ENCODE measurements at regions not wholly inside any gene's neighbourhood (a gene's known extent, or its start where the extent isn't known, plus 50 kb on each side); places are given as distances from the start of the nearest gene placed in this dataset.

DNA sequence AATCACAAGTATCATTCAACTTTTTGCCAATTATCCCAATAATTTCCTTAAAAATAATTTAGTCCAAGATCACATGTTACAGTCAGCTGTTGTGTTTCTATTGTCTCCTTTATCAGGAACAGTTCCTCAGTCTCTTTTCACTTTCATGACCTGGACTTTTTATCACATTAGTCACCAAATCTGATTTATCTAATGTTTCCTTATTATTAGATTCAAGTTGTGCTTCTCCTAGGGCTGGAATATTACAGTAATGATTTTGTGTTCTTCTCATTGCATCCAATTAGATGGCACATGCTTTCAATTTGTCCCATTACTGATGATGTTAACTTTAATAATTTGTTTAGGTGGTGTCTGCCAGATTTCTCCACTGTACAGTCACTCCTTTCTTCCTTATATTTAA, 66.3 kb upstream of the DCBLD2 start:
- Histone ChIP-seq H3K4me1 (replicated peaks) (peaks cover 35% of the 10 kb centered on the region), H3K27ac (no peak overlapping the region), H3K27me3 (replicated peaks) (no peaks in the 10 kb centered on the region), H3K36me3 (no peaks in the 10 kb centered on the region), H3K9me3 (replicated peaks) (no peaks in the 10 kb centered on the region; the same call in 1 of the 2 replicates), H3K4me3 (no peak overlapping the region)
- DNase-seq (ENCODE audit: low read depth in 1 of 2, low spot score in 2 of 2): no peak

DNA sequence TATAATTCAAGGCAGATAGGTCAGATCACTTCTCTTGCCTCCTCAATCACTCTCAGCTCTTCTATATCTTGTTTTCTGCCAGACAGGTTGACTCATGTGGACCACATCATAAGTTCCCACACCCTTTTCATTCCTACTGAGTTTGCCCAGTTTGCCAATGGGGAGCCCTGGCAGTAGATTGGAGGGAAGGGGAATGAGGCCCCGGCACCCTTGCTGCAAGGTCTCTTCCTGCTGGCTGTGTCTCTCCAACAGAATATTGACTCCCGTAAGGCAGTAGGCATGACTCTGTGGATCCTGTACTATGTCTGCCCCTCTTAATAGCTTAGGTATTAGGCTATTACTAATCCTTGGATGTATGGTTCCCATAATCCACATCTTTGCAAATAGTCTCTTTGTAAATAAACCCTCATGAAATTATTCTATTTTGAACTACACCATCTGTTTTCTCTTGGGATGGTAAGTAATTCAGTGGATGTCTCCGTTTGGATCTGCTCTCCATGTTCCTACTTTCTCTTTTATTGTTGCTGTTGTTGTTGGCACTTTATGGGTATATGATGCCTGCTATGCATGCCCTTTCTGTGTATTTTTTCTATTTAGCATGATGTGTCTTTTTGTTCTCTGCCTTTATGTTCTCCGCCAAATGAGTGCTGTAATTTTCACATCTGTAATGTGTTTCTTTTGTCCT, 65.5 kb upstream of the DCBLD2 start:
- no peak overlapping the region for H3K4me3 ChIP-seq
- no peaks in the 10 kb centered on the region for H3K36me3 ChIP-seq
- no peak overlapping the region for H3K27ac ChIP-seq
- no peaks in the 10 kb centered on the region for H3K27me3 ChIP-seq (replicated peaks)
- peaks cover 35% of the 10 kb centered on the region for H3K4me1 ChIP-seq (replicated peaks)
- no peak for DNase-seq (ENCODE audit: low read depth in 1 of 2, low spot score in 2 of 2)
- H3K9me3 ChIP-seq (replicated peaks): no peaks in the 10 kb centered on the region

DNA sequence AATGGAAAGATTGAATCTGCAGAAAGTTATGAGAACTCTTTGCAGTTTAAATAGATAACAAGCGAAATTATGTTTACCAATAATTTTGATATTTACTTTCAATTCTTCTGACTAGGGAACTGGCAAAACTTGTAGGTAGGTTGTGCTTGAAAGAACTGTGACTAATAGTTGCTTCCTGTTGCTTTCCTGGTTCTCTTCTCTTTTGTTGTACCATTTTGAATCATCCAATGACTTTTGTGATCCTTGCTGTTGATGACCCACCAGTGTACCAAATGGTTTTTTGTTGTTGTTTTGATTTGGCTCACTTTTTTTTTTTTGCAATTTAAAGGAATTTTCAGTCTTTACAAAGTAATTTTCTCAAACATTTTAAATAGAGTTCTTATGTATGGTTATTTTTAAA, 64.9 kb upstream of the DCBLD2 start:
- Histone ChIP-seq H3K27me3 (replicated peaks) (no peaks in the 10 kb centered on the region), H3K9me3 (replicated peaks) (no peaks in the 10 kb centered on the region), H3K4me3 (no peak overlapping the region), H3K27ac (no peak overlapping the region), H3K36me3 (no peaks in the 10 kb centered on the region), H3K4me1 (replicated peaks) (peaks cover 35% of the 10 kb centered on the region)
- DNase-seq (ENCODE audit: low read depth in 1 of 2, low spot score in 2 of 2): no peak

DNA sequence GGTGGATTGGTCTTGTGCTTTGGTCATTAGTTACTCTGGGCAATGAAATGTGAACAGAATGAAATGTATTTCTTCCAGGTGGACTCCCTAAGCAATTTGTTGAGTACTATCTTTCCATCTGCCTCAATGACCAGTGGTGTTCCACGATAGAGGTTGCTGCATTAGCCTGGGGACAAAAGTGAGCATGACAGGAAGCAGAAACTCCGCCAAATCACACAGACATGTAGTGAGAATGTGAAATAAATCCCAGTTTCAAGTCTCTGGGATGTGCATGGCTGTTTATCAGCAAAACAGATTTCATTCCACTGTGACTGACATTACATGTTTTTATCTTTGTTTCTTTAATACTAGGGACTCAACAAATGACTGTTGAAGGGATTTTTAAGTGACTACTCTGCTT, 63.3 kb upstream of the DCBLD2 start:
- no peaks in the 10 kb centered on the region for H3K27me3 ChIP-seq (replicated peaks)
- H3K4me1 ChIP-seq (replicated peaks): peaks cover 29% of the 10 kb centered on the region
- no peaks in the 10 kb centered on the region for H3K36me3 ChIP-seq
- H3K9me3 ChIP-seq (replicated peaks): no peaks in the 10 kb centered on the region
- no peak overlapping the region for H3K27ac ChIP-seq
- H3K4me3 ChIP-seq: no peak overlapping the region
- DNase-seq (ENCODE audit: low read depth in 1 of 2, low spot score in 2 of 2): no peak

DNA sequence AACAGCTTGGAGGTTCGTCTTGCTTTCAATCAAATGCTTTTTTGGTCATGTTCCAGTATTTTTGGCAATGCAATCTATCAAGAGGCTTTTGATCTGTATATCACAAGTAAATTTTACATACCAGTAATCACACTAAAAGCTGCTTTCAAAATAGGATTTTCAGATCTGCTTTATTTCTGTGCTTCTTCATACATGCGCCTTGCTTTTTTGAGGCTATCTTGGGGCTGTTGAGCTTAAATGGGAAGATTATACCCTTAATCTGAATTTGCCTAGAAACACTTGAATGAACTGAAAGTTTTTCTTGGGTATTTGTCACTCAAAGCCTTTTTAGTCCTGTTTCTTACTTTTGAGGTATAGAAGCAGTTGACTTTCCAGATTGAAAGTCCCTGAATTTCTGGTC, 62.1 kb upstream of the DCBLD2 start:
- H3K27me3 ChIP-seq (replicated peaks): no peaks in the 10 kb centered on the region
- no peak overlapping the region for H3K27ac ChIP-seq
- no peak overlapping the region for H3K4me3 ChIP-seq
- no peak for DNase-seq (ENCODE audit: low read depth in 1 of 2, low spot score in 2 of 2)
- peaks cover 29% of the 10 kb centered on the region for H3K4me1 ChIP-seq (replicated peaks)
- H3K36me3 ChIP-seq: no peaks in the 10 kb centered on the region
- no peaks in the 10 kb centered on the region for H3K9me3 ChIP-seq (replicated peaks)

DNA sequence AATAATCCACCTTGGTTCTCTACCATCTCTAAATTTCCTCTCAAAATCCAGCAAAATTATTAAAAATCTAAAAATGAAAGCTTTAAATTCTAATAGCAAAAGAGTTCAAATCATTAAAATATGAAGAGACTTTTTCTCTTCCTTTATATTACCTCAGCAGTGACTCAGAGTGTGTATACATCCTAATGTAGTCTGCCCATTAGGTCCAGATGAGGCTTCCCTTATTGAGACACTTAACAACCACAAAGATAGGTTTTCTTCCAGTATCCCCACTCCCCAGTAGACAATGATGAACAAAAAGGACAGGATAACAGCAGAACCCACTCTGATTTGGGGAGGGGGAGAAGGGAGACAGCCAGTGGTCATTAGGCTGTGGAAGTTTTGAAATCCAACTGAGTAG, 61.5 kb upstream of the DCBLD2 start:
- H3K27ac ChIP-seq: peak overlapping the region; percentile 15; the same call in 1 of the 2 replicates
- no peak overlapping the region for H3K4me3 ChIP-seq
- peaks cover 29% of the 10 kb centered on the region for H3K4me1 ChIP-seq (replicated peaks)
- H3K9me3 ChIP-seq (replicated peaks): no peaks in the 10 kb centered on the region
- no peaks in the 10 kb centered on the region for H3K27me3 ChIP-seq (replicated peaks)
- no peaks in the 10 kb centered on the region for H3K36me3 ChIP-seq
- no peak for DNase-seq (ENCODE audit: low read depth in 1 of 2, low spot score in 2 of 2)

DNA sequence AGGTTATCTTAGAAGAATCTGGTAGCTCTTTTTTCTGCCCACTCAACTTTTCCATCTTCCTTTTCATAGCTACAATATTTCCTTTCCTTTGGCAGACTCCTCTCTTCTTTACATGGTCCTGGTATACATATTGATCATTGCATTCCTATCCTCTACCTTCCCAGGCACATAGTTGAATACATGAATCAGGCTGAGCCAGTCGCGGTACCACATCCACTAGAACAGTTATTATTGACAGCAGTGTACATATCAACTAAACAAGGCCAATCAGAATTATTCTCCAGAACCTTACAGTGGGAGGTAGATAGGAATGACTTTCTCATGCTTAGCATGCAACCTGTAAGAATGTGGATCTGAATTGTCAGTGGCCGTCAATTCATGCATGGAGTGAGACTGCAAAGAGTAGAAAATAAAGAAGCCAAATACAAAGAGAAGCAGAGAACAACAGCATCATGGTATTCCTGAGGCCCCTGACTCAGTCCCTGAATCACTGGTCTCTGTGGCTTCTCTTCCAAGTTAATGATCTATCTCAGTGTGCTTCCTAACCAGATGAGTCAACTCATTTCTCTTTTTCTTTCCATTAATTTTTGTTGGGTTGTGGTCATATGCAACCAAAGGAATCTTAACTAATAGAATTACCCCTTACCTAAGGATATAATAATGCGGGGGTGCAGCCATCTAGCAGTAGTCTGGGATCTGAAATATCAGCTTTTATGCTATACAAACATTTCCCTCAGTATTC, 60.9 kb upstream of the DCBLD2 start:
- Histone ChIP-seq H3K27ac (peak overlapping the region; percentile 55), H3K4me1 (replicated peaks) (peaks cover 29% of the 10 kb centered on the region), H3K4me3 (no peak overlapping the region), H3K9me3 (replicated peaks) (no peaks in the 10 kb centered on the region), H3K27me3 (replicated peaks) (no peaks in the 10 kb centered on the region), H3K36me3 (no peaks in the 10 kb centered on the region)
- peak; percentile 46 to 56 for DNase-seq (ENCODE audit: low read depth in 1 of 2, low spot score in 2 of 2)

DNA sequence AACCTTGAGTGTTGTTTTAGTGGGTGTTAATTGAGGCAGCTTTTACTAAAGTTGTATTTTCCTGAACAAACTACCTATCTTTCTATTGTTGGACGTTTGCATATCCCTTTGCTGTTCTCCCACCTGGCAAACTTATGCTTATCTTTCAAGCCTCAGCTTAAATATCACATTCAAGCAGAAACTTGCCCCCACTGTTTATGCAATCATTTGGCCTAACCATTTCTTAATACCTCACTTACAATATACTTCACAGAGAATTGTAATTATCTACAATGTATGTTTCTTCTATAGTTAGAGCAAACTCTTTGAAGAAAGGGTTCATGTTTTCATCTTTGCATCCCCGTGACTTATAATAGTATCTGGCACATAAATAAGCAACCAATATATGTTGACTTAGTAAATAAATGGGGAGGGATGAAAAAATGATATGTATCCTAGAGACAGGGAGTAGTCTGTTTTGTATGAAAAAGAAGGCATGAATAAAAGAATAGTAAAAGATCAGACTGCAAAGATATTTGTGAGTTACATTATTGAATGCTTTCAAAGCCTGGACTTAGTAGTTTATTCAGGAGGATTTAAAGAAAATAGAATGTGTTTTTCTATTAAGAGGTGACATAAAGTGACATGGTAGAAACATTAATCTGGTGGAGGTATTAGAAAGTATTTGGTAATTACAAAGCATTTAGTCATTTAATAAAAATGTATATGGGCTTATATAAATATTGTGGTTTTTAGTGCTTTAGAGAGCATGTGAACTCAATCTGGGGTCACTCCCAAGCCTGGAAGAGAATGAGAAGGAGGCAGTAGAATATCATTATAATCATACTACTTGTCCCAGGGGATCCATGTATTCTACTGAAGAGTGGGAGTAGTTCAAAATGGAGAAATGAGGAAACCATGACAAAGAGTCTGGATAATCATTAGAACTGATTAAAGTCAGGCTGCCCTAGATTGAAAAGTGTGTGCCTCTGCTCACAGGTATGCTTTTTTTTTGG, 60.0 kb upstream of the DCBLD2 start:
- peaks cover 25% of the 10 kb centered on the region for H3K4me1 ChIP-seq (replicated peaks)
- no peaks in the 10 kb centered on the region for H3K9me3 ChIP-seq (replicated peaks)
- H3K27me3 ChIP-seq (replicated peaks): no peaks in the 10 kb centered on the region
- H3K36me3 ChIP-seq: no peaks in the 10 kb centered on the region
- no peak for DNase-seq (ENCODE audit: low read depth in 1 of 2, low spot score in 2 of 2)
- H3K27ac ChIP-seq: peak overlapping the region; percentile 55
- no peak overlapping the region for H3K4me3 ChIP-seq

DNA sequence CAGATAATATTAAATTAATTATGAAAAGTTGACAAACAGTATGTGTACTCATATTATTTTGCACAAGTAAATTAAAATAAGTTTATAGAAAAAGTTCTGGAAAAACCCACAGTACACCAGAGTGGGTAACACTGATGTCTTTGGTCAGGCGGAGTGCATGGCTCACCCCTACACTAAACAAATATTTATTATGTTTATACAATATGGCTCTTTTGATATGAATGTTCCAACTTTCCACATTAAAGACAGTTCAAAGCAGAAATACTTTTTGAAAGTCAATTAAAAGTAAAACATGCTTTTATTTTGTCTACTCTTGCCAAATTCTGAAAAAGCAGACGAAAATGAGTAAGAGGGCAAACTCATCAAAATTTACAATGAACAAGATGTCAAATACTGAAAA, 56.2 kb upstream of the DCBLD2 start:
- H3K9me3 ChIP-seq (replicated peaks): no peaks in the 10 kb centered on the region
- no peaks in the 10 kb centered on the region for H3K36me3 ChIP-seq
- no peaks in the 10 kb centered on the region for H3K27me3 ChIP-seq (replicated peaks)
- H3K27ac ChIP-seq: no peak overlapping the region
- peaks cover 25% of the 10 kb centered on the region for H3K4me1 ChIP-seq (replicated peaks)
- DNase-seq (ENCODE audit: low read depth in 1 of 2, low spot score in 2 of 2): no peak
- H3K4me3 ChIP-seq: no peak overlapping the region

DNA sequence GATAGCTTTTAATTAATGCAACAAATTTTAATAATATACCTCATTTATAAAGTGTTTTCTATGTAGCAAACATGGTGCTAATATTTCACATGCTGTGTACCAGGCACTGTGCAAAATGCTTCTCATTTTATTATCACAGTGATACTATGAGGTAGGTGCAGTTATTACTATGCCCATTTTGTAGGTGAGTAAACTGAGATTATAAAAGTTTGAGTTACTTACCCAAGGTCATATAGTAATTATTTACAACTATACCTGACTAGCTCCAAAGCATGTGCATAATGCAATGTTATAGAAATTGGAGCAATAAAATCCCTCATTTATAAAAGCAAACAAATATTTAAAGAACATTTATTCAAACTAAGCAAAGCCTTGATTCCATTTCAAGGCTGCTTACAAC, 54.5 kb upstream of the DCBLD2 start:
- no peak for DNase-seq (ENCODE audit: low read depth in 1 of 2, low spot score in 2 of 2)
- Histone ChIP-seq H3K4me1 (replicated peaks) (peaks cover 8% of the 10 kb centered on the region), H3K36me3 (no peaks in the 10 kb centered on the region), H3K27me3 (replicated peaks) (no peaks in the 10 kb centered on the region), H3K27ac (no peak overlapping the region), H3K4me3 (no peak overlapping the region), H3K9me3 (replicated peaks) (no peaks in the 10 kb centered on the region)

DNA sequence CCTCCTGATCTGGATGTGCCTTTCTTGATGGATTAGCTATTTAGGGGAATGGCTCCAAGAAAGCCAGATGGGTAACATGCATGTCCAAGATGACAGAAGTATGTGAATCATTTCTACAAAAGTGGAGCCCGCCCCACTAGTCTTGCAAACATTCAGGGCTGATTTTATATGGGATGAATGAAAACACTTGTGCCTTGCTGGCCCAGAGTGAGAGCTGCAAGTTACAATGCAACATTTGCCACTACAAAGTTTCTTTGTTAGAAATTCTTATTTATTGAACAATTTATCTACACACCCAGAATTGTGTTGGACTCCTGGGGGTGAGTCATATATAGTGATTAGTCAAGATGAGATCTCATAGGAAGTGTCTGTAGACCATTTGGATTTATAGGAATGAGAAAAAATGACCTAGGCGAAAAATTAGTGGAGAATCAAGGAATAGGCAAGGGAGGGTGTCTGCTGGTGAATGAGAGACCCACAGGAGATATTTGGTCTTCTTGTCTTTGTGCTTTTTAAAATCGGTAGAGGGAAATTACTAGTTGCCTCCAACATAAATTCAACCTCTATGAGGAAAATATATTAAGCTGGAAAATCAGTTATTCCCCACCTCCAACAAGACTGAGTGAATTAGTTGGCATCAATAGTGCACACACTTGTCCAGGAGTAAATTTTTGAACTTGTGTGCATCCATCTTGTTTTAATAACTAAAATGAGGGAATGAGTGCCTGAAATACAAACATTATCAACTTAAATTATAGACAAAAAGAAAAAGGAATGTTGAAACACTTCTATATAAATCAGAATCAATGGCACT, 53.5 kb upstream of the DCBLD2 start:
- no peaks in the 10 kb centered on the region for H3K9me3 ChIP-seq (replicated peaks)
- no peaks in the 10 kb centered on the region for H3K36me3 ChIP-seq
- no peak overlapping the region for H3K27ac ChIP-seq
- no peak overlapping the region for H3K4me3 ChIP-seq
- peaks cover 7% of the 10 kb centered on the region for H3K4me1 ChIP-seq (replicated peaks)
- no peaks in the 10 kb centered on the region for H3K27me3 ChIP-seq (replicated peaks)
- DNase-seq (ENCODE audit: low read depth in 1 of 2, low spot score in 2 of 2): no peak

DNA sequence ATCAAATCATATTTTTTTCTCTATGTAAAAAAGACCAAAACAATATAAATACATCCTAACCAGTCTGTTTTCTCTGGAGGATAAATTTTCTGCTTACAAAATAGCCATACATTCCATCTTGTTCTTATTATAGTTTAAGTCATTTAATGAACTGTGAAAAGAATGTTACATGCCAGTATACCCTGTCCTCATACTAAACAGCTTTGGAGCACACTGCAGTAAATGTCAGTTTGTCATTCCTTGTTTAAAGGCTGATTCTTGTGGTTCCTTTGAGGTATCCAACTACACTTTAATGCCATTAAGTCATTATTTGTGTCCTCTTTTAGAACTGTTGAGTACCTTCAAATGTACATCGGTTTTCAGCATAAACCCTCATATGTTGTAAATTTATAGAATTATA, 52.7 kb upstream of the DCBLD2 start:
- no peaks in the 10 kb centered on the region for H3K36me3 ChIP-seq
- no peaks in the 10 kb centered on the region for H3K9me3 ChIP-seq (replicated peaks)
- DNase-seq (ENCODE audit: low read depth in 1 of 2, low spot score in 2 of 2): no peak
- peaks cover 7% of the 10 kb centered on the region for H3K4me1 ChIP-seq (replicated peaks)
- H3K4me3 ChIP-seq: no peak overlapping the region
- no peaks in the 10 kb centered on the region for H3K27me3 ChIP-seq (replicated peaks)
- H3K27ac ChIP-seq: no peak overlapping the region

DNA sequence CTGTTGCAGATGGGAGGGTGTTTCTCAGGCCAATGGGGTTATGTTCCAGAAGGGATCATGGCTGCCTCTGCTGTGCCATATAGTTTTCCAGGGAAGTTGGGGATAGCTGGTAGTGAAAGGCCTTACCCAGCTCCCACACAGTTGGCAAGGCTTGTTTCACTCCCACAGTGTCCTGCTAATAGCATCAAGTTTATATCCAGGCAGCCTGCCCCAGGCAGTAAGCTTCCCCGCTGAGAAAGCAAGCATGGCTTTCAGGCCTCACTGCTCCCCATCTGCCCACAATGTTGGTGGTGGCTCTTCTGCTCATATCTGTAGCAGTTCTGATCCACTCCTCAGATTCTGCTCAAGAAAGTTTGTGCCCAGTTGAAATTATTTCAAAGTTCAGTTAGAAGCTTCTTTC, 50.9 kb upstream of the DCBLD2 start:
- no peak for DNase-seq (ENCODE audit: low read depth in 1 of 2, low spot score in 2 of 2)
- Histone ChIP-seq H3K27ac (no peak overlapping the region), H3K27me3 (replicated peaks) (no peaks in the 10 kb centered on the region), H3K9me3 (replicated peaks) (no peaks in the 10 kb centered on the region), H3K4me3 (no peak overlapping the region), H3K36me3 (no peaks in the 10 kb centered on the region), H3K4me1 (replicated peaks) (peaks cover 7% of the 10 kb centered on the region)

All from SJSA1 (cell line).